CD4-positive, CD25-positive, alpha-beta regulatory T cell (primary cell): ENCODE measurements at regions not wholly inside any gene's neighbourhood (a gene's known extent, or its start where the extent isn't known, plus 50 kb on each side); places are given as distances from the start of the nearest gene placed in this dataset.

ENCODE experiments used
- ATAC-seq, 2 donors: fragments of 150-1000 bp; cut with Tn5 transposase; one replicate each; pipeline ENCODE4 v1.10.0; 2021; ENCODE audit warnings: low read depth in 2 of 2, moderate number of reproducible peaks in 2 of 2, moderate library complexity in 1 of 2
- DNase-seq, 3 donors: peaks; one replicate each; pipeline versions ENCODE4 v3.0.0 to v3.0.0-alpha.2; 2012 to 2022; ENCODE audit warnings: mixed read lengths in 1 of 3
- H3K27ac ChIP-seq: one replicate; pipeline ENCODE4 v1.7.0; 2013; ENCODE audit warnings: mild to moderate bottlenecking, low read length; ENCODE audit not compliant: insufficient read depth, poor library complexity, severe bottlenecking
- H3K27me3 ChIP-seq: one replicate; pipeline ENCODE4 v1.7.0; 2013; ENCODE audit warnings: low read length; ENCODE audit not compliant: control insufficient read depth, insufficient read depth
- H3K36me3 ChIP-seq: one replicate; pipeline ENCODE4 v1.7.0; 2013; ENCODE audit warnings: mild to moderate bottlenecking, low read length, moderate library complexity; ENCODE audit not compliant: control insufficient read depth, insufficient read depth
- H3K4me1 ChIP-seq: 2 replicates; pipeline ENCODE4 v1.7.0; 2013; ENCODE audit warnings: mild to moderate bottlenecking, low read length; ENCODE audit not compliant: insufficient read depth, control insufficient read depth, poor library complexity, severe bottlenecking
- H3K4me3 ChIP-seq: one replicate; pipeline ENCODE4 v1.7.0; 2013; ENCODE audit warnings: low read depth, mild to moderate bottlenecking, low read length, moderate library complexity
- H3K9me3 ChIP-seq, 2 experiments: 1 replicate in 1 of 2; 2 replicates in 1 of 2; pipeline ENCODE4 v1.7.0; 2013; ENCODE audit warnings: low read length in 2 of 2, mild to moderate bottlenecking in 1 of 2, moderate library complexity in 1 of 2; ENCODE audit not compliant: control insufficient read depth in 2 of 2
- H3K27ac Mint-ChIP-seq, 3 donors: one replicate each; pipeline ENCODE4 v1.8.0; 2020 to 2022; ENCODE audit warnings: mild to moderate bottlenecking in 3 of 3, mixed read lengths in 3 of 3, moderate library complexity in 2 of 3
- H3K27me3 Mint-ChIP-seq: one replicate; pipeline ENCODE4 v1.8.0; 2022; ENCODE audit warnings: mild to moderate bottlenecking, mixed read lengths
- H3K36me3 Mint-ChIP-seq: one replicate; pipeline ENCODE4 v1.8.0; 2020; ENCODE audit warnings: mixed read lengths
- H3K4me1 Mint-ChIP-seq, 4 donors: one replicate each; pipeline ENCODE4 v1.8.0; 2020 to 2022; ENCODE audit warnings: mixed read lengths in 4 of 4, mild to moderate bottlenecking in 1 of 4
- H3K4me3 Mint-ChIP-seq, 4 donors: one replicate each; pipeline ENCODE4 v1.8.0; 2020 to 2022; ENCODE audit warnings: mild to moderate bottlenecking in 4 of 4, mixed read lengths in 4 of 4, moderate library complexity in 3 of 4
- H3K9me3 Mint-ChIP-seq, 7 donors: one replicate each; pipeline ENCODE4 v1.8.0; 2020 to 2022; ENCODE audit warnings: mixed read lengths in 7 of 7, mild to moderate bottlenecking in 3 of 7, moderate library complexity in 2 of 7

GRCh38 chr5:60377826-60378225, 322.1 kb downstream of the DEPDC1B start:
- H3K27ac Mint-ChIP-seq: no peak overlapping the region
- no peaks in the 10 kb centered on the region for H3K27me3 Mint-ChIP-seq
- Histone ChIP-seq H3K4me3 (no peak overlapping the region), H3K4me1 (no peaks in the 10 kb centered on the region), H3K36me3 (no peaks in the 10 kb centered on the region), H3K9me3 (no peaks in the 10 kb centered on the region), H3K27ac (no peak overlapping the region), H3K27me3 (no peaks in the 10 kb centered on the region)
- no peak for DNase-seq
- no peak for ATAC-seq
- peaks cover 0 to 4% (median 0%) of the 10 kb centered on the region in 7 donors for H3K9me3 Mint-ChIP-seq
- no peak overlapping the region for H3K4me3 Mint-ChIP-seq
- no peaks in the 10 kb centered on the region for H3K36me3 Mint-ChIP-seq
- H3K4me1 Mint-ChIP-seq: no peaks in the 10 kb centered on the region

GRCh38 chr5:60376860-60377259, 323.1 kb downstream of the DEPDC1B start:
- Mint-ChIP-seq H3K36me3 (no peaks in the 10 kb centered on the region), H3K27me3 (no peaks in the 10 kb centered on the region), H3K9me3 (peaks cover 0 to 4% (median 0%) of the 10 kb centered on the region in 7 donors), H3K4me3 (no peak overlapping the region), H3K27ac (no peak overlapping the region), H3K4me1 (no peaks in the 10 kb centered on the region)
- Histone ChIP-seq H3K4me3 (no peak overlapping the region), H3K9me3 (no peaks in the 10 kb centered on the region), H3K27me3 (no peaks in the 10 kb centered on the region), H3K4me1 (no peaks in the 10 kb centered on the region), H3K27ac (no peak overlapping the region), H3K36me3 (no peaks in the 10 kb centered on the region)
- ATAC-seq: no peak
- no peak for DNase-seq

- H3K27ac Mint-ChIP-seq: no peak overlapping the region
Measured at GRCh38 chr5:60374409-60374808, 325.6 kb downstream of the DEPDC1B start.

GRCh38 chr5:60372786-60373185, 327.2 kb downstream of the DEPDC1B start:
- ATAC-seq: no peak
- Mint-ChIP-seq H3K9me3 (peaks cover 0 to 8% (median 2%) of the 10 kb centered on the region in 7 donors), H3K4me3 (no peak overlapping the region), H3K4me1 (no peaks in the 10 kb centered on the region), H3K36me3 (no peaks in the 10 kb centered on the region), H3K27me3 (no peaks in the 10 kb centered on the region), H3K27ac (no peak overlapping the region)
- Histone ChIP-seq H3K4me1 (no peaks in the 10 kb centered on the region), H3K4me3 (no peak overlapping the region), H3K27ac (no peak overlapping the region), H3K36me3 (no peaks in the 10 kb centered on the region), H3K27me3 (no peaks in the 10 kb centered on the region), H3K9me3 (no peaks in the 10 kb centered on the region)
- DNase-seq: no peak

More at GRCh38 chr5:60374409-60374808, 325.6 kb downstream of the DEPDC1B start:
- H3K4me3 Mint-ChIP-seq: no peak overlapping the region
- Histone ChIP-seq H3K27ac (no peak overlapping the region), H3K9me3 (no peaks in the 10 kb centered on the region), H3K4me3 (no peak overlapping the region), H3K4me1 (no peaks in the 10 kb centered on the region), H3K27me3 (no peaks in the 10 kb centered on the region), H3K36me3 (no peaks in the 10 kb centered on the region)
- no peaks in the 10 kb centered on the region for H3K27me3 Mint-ChIP-seq
- peaks cover 0 to 8% (median 1%) of the 10 kb centered on the region in 7 donors for H3K9me3 Mint-ChIP-seq
- no peaks in the 10 kb centered on the region for H3K36me3 Mint-ChIP-seq
- no peak for ATAC-seq
- DNase-seq: no peak
- no peaks in the 10 kb centered on the region for H3K4me1 Mint-ChIP-seq

GRCh38 chr5:60371065-60371464, 328.9 kb downstream of the DEPDC1B start:
- Histone ChIP-seq H3K4me1 (no peaks in the 10 kb centered on the region), H3K27me3 (no peaks in the 10 kb centered on the region), H3K36me3 (no peaks in the 10 kb centered on the region), H3K27ac (no peak overlapping the region), H3K9me3 (no peaks in the 10 kb centered on the region), H3K4me3 (no peak overlapping the region)
- no peaks in the 10 kb centered on the region for H3K27me3 Mint-ChIP-seq
- H3K4me1 Mint-ChIP-seq: no peaks in the 10 kb centered on the region
- DNase-seq: no peak
- ATAC-seq: no peak
- H3K36me3 Mint-ChIP-seq: no peaks in the 10 kb centered on the region
- no peak overlapping the region for H3K27ac Mint-ChIP-seq
- H3K4me3 Mint-ChIP-seq: no peak overlapping the region
- peaks cover 0 to 4% (median 2%) of the 10 kb centered on the region in 7 donors for H3K9me3 Mint-ChIP-seq

GRCh38 chr5:60370508-60370907, 329.5 kb downstream of the DEPDC1B start:
- Mint-ChIP-seq H3K4me3 (no peak overlapping the region), H3K9me3 (peaks cover 0 to 4% (median 2%) of the 10 kb centered on the region in 7 donors), H3K27me3 (no peaks in the 10 kb centered on the region), H3K27ac (no peak overlapping the region), H3K4me1 (no peaks in the 10 kb centered on the region), H3K36me3 (no peaks in the 10 kb centered on the region)
- no peaks in the 10 kb centered on the region for H3K9me3 ChIP-seq
- ATAC-seq (no peak), DNase-seq (no peak)
- no peaks in the 10 kb centered on the region for H3K36me3 ChIP-seq
- H3K27ac ChIP-seq: no peak overlapping the region
- no peaks in the 10 kb centered on the region for H3K27me3 ChIP-seq
- no peak overlapping the region for H3K4me3 ChIP-seq
- H3K4me1 ChIP-seq: no peaks in the 10 kb centered on the region

GRCh38 chr5:60369391-60369790, 330.6 kb downstream of the DEPDC1B start:
- ATAC-seq: no peak
- H3K27me3 Mint-ChIP-seq: no peaks in the 10 kb centered on the region
- H3K4me3 Mint-ChIP-seq: no peak overlapping the region
- Histone ChIP-seq H3K9me3 (no peaks in the 10 kb centered on the region), H3K27ac (no peak overlapping the region), H3K4me1 (no peaks in the 10 kb centered on the region), H3K36me3 (no peaks in the 10 kb centered on the region), H3K27me3 (no peaks in the 10 kb centered on the region), H3K4me3 (no peak overlapping the region)
- DNase-seq: no peak
- H3K27ac Mint-ChIP-seq: no peak overlapping the region
- H3K4me1 Mint-ChIP-seq: no peaks in the 10 kb centered on the region
- no peaks in the 10 kb centered on the region for H3K36me3 Mint-ChIP-seq
- peaks cover 0 to 4% (median 2%) of the 10 kb centered on the region in 7 donors for H3K9me3 Mint-ChIP-seq

- no peak overlapping the region for H3K4me3 Mint-ChIP-seq
- Histone ChIP-seq H3K27ac (no peak overlapping the region), H3K4me1 (no peaks in the 10 kb centered on the region), H3K27me3 (no peaks in the 10 kb centered on the region), H3K36me3 (no peaks in the 10 kb centered on the region), H3K9me3 (no peaks in the 10 kb centered on the region), H3K4me3 (no peak overlapping the region)
- no peaks in the 10 kb centered on the region for H3K36me3 Mint-ChIP-seq
- peaks cover 0 to 4% (median 2%) of the 10 kb centered on the region in 7 donors for H3K9me3 Mint-ChIP-seq
- H3K4me1 Mint-ChIP-seq: no peaks in the 10 kb centered on the region
- H3K27me3 Mint-ChIP-seq: no peaks in the 10 kb centered on the region
- ATAC-seq (no peak), DNase-seq (no peak)
- no peak overlapping the region for H3K27ac Mint-ChIP-seq
Measured at GRCh38 chr5:60368100-60368499, 331.9 kb downstream of the DEPDC1B start.
